PC-9 (cell line): ENCODE measurements at regions not wholly inside any gene's neighbourhood (a gene's known extent, or its start where the extent isn't known, plus 50 kb on each side); places are given as distances from the start of the nearest gene placed in this dataset.

ENCODE experiments used
- CTCF ChIP-seq: fragments of 200-600 bp; sonication (generic); conservative IDR thresholded peaks from 2 replicates; pipeline ENCODE4 v1.6.1; 2017; ENCODE audit warnings: mixed run types, antibody characterized with exemption, mild to moderate bottlenecking, moderate library complexity
- EZH2 ChIP-seq: fragments of 200-600 bp; sonication (generic); IDR thresholded peaks from 2 replicates; pipeline ENCODE4 v1.8.0; 2017; ENCODE audit warnings: antibody characterized with exemption, low read depth

GRCh38 chrX:121135488-121136207 is 88.2 kb downstream of the GLUD2 start:
- no peak for TF ChIP-seq CTCF
- TF ChIP-seq EZH2: no peak
